Osteocyte (in vitro differentiated cells): ENCODE measurements at regions not wholly inside any gene's neighbourhood (a gene's known extent, or its start where the extent isn't known, plus 50 kb on each side); places are given as distances from the start of the nearest gene placed in this dataset.

Source experiments
- DNase-seq: peaks from one replicate; pipeline ENCODE4 v3.0.0; 2021; ENCODE audit warnings: mixed read lengths; ENCODE audit not compliant: unreplicated experiment; ENCODE audit errors: extremely low spot score
- H3K27ac Mint-ChIP-seq: one replicate; pipeline ENCODE4 v1.8.0; 2021; ENCODE audit warnings: mild to moderate bottlenecking, mixed read lengths; ENCODE audit not compliant: unreplicated experiment
- H3K27me3 Mint-ChIP-seq: one replicate; pipeline ENCODE4 v1.8.0; 2021; ENCODE audit warnings: mixed read lengths; ENCODE audit not compliant: unreplicated experiment
- H3K36me3 Mint-ChIP-seq: one replicate; pipeline ENCODE4 v1.8.0; 2021; ENCODE audit warnings: mixed read lengths; ENCODE audit not compliant: unreplicated experiment
- H3K4me1 Mint-ChIP-seq: one replicate; pipeline ENCODE4 v1.8.0; 2021; ENCODE audit warnings: mixed read lengths; ENCODE audit not compliant: unreplicated experiment
- H3K4me3 Mint-ChIP-seq: one replicate; pipeline ENCODE4 v1.8.0; 2021; ENCODE audit warnings: mild to moderate bottlenecking, moderate library complexity, mixed read lengths; ENCODE audit not compliant: unreplicated experiment
- H3K9me3 Mint-ChIP-seq: one replicate; pipeline ENCODE4 v1.8.0; 2021; ENCODE audit warnings: mixed read lengths; ENCODE audit not compliant: unreplicated experiment
- TF ChIP-seq, protein P1 (sequence below): fragments of 200-600 bp; sonication (generic); IDR thresholded peaks from 2 replicates; pipeline ENCODE4 v1.5.0; 2021; ENCODE audit warnings: antibody characterized with exemption, mild to moderate bottlenecking, moderate library complexity

DNA sequence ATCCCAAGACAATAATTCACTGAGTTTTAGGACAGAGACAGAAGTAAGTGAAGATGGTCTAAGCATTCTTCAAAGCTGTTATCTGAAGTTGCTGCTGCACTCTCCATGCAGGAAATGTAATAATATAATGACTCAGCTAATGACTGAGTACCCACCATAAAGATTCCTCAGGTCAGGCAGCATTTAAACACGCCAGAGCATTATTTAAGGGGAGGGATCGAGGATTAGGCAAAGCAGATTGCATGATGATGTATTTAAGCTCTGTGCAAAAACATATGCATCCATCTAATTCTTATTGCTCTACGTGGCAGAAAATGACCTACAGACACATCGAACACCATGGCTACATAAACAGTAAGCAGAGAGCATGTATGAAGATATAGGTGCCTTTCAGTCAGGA is 216.4 kb downstream of the UNC5CL start:
- Mint-ChIP-seq H3K27ac (no peak overlapping the region), H3K36me3 (no peaks in the 10 kb centered on the region), H3K4me1 (no peaks in the 10 kb centered on the region), H3K9me3 (no peaks in the 10 kb centered on the region), H3K27me3 (peaks cover 29% of the 10 kb centered on the region), H3K4me3 (no peak overlapping the region)
- DNase-seq = no peak
- TF ChIP-seq, protein P1, sequence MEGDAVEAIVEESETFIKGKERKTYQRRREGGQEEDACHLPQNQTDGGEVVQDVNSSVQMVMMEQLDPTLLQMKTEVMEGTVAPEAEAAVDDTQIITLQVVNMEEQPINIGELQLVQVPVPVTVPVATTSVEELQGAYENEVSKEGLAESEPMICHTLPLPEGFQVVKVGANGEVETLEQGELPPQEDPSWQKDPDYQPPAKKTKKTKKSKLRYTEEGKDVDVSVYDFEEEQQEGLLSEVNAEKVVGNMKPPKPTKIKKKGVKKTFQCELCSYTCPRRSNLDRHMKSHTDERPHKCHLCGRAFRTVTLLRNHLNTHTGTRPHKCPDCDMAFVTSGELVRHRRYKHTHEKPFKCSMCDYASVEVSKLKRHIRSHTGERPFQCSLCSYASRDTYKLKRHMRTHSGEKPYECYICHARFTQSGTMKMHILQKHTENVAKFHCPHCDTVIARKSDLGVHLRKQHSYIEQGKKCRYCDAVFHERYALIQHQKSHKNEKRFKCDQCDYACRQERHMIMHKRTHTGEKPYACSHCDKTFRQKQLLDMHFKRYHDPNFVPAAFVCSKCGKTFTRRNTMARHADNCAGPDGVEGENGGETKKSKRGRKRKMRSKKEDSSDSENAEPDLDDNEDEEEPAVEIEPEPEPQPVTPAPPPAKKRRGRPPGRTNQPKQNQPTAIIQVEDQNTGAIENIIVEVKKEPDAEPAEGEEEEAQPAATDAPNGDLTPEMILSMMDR = no peak

- Mint-ChIP-seq H3K27me3 (peaks cover 11% of the 10 kb centered on the region), H3K4me1 (no peaks in the 10 kb centered on the region), H3K4me3 (no peak overlapping the region), H3K9me3 (no peaks in the 10 kb centered on the region), H3K36me3 (no peaks in the 10 kb centered on the region), H3K27ac (no peak overlapping the region)
- no peak for DNase-seq
- TF ChIP-seq, protein P1 = no peak
Observed at GRCh38 chr6:40819182-40819834, 219.7 kb downstream of the UNC5CL start.

- H3K27me3 Mint-ChIP-seq = peaks cover 5% of the 10 kb centered on the region
- no peak overlapping the region for H3K4me3 Mint-ChIP-seq
- no peaks in the 10 kb centered on the region for H3K9me3 Mint-ChIP-seq
- no peaks in the 10 kb centered on the region for H3K36me3 Mint-ChIP-seq
- H3K4me1 Mint-ChIP-seq = no peaks in the 10 kb centered on the region
- DNase-seq = no peak
- TF ChIP-seq, protein P1 = no peak
- H3K27ac Mint-ChIP-seq = no peak overlapping the region
Observed at GRCh38 chr6:40817369-40817768, 221.7 kb downstream of the UNC5CL start.

- Mint-ChIP-seq H3K9me3 (no peaks in the 10 kb centered on the region), H3K27ac (no peak overlapping the region), H3K4me1 (no peaks in the 10 kb centered on the region), H3K27me3 (no peaks in the 10 kb centered on the region), H3K36me3 (no peaks in the 10 kb centered on the region), H3K4me3 (no peak overlapping the region)
- TF ChIP-seq, protein P1 = no peak
- no peak for DNase-seq
Observed at GRCh38 chr6:40816601-40817000, 222.4 kb downstream of the UNC5CL start.

- Mint-ChIP-seq H3K27me3 (no peaks in the 10 kb centered on the region), H3K27ac (no peak overlapping the region), H3K9me3 (no peaks in the 10 kb centered on the region), H3K4me1 (no peaks in the 10 kb centered on the region), H3K4me3 (no peak overlapping the region), H3K36me3 (no peaks in the 10 kb centered on the region)
- DNase-seq = peak; percentile 80
- TF ChIP-seq, protein P1 = no peak
Observed at GRCh38 chr6:40815731-40816130, 223.3 kb downstream of the UNC5CL start.
